Vagina (tissue), 2 donors: ENCODE measurements at regions not wholly inside any gene's neighbourhood (a gene's known extent, or its start where the extent isn't known, plus 50 kb on each side); places are given as distances from the start of the nearest gene placed in this dataset.
"Not testable (repeated sequence)": the region's sequence is repeated elsewhere in the genome, so short reads cannot be mapped to it uniquely, and the experiment has no call there.

ENCODE experiments used
- POLR2A ChIP-seq, 2 donors: fragments of 450-650 bp; IDR thresholded peaks; one replicate each; pipeline ENCODE4 v1.6.1; 2017; ENCODE audit warnings: antibody characterized with exemption in 2 of 2, mild to moderate bottlenecking in 2 of 2, moderate library complexity in 2 of 2
- POLR2AphosphoS5 ChIP-seq, 2 donors: sonication (generic); formaldehyde crosslinking; IDR thresholded peaks; one replicate each; pipeline ENCODE4 v1.9.0; 2017; ENCODE audit warnings: antibody characterized with exemption in 2 of 2, mild to moderate bottlenecking in 2 of 2, low read depth in 1 of 2; ENCODE audit not compliant: insufficient read depth in 1 of 2
- TF ChIP-seq, protein P1 (sequence below), 3 experiments: fragments of 450-650 bp in 2 of 3; fragments of 200-600 bp in 1 of 3; sonication (generic) in 1 of 3; IDR thresholded peaks; one replicate each; pipeline ENCODE4 v1.5.1; 2017 to 2019; ENCODE audit warnings: antibody characterized with exemption in 3 of 3, mild to moderate bottlenecking in 2 of 3, moderate library complexity in 2 of 3

DNA sequence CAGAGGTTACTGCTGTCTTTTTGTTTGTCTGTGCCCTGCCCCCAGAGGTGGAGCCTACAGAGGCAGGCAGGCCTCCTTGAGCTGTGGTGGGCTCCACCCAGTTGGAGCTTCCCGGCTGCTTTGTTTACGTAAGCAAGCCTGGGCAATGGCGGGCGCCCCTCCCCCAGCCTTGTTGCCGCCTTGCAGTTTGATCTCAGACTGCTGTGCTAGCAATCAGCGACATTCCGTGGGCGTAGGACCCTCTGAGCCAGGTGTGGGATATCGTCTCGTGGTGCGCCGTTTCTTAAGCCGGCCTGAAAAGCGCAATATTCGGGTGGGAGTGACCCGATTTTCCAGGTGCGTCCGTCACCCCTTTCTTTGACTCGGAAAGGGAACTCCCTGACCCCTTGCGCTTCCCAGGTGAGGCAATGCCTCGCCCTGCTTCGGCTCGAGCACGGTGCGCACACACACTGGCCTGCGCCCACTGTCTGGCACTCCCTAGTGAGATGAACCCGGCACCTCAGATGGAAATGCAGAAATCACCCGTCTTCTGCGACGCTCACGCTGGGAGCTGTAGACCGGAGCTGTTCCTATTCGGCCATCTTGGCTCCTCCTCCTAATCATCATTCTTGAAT is 97.4 kb downstream of the TFPI2 start:
- TF ChIP-seq, protein P1, sequence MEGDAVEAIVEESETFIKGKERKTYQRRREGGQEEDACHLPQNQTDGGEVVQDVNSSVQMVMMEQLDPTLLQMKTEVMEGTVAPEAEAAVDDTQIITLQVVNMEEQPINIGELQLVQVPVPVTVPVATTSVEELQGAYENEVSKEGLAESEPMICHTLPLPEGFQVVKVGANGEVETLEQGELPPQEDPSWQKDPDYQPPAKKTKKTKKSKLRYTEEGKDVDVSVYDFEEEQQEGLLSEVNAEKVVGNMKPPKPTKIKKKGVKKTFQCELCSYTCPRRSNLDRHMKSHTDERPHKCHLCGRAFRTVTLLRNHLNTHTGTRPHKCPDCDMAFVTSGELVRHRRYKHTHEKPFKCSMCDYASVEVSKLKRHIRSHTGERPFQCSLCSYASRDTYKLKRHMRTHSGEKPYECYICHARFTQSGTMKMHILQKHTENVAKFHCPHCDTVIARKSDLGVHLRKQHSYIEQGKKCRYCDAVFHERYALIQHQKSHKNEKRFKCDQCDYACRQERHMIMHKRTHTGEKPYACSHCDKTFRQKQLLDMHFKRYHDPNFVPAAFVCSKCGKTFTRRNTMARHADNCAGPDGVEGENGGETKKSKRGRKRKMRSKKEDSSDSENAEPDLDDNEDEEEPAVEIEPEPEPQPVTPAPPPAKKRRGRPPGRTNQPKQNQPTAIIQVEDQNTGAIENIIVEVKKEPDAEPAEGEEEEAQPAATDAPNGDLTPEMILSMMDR (IDR thresholded peaks at IDR 0.05): not testable (repeated sequence)
- not testable (repeated sequence) for TF ChIP-seq POLR2A (IDR thresholded peaks at IDR 0.05); POLR2AphosphoS5 (IDR thresholded peaks at IDR 0.05; ENCODE audit: insufficient read depth in 1 of 2, low read depth in 1 of 2)
